Stimulated activated CD4-positive, alpha-beta T cell treated with anti-CD3 and anti-CD28 coated beads, Interleukin-4, amount 100 ng/mL, for 48 hours (primary cell): ENCODE measurements at regions not wholly inside any gene's neighbourhood (a gene's known extent, or its start where the extent isn't known, plus 50 kb on each side); places are given as distances from the start of the nearest gene placed in this dataset.

Experiments used
- DNase-seq, 2 donors: peaks; one replicate each; pipeline ENCODE4 v3.0.0-alpha.2; 2020; ENCODE audit warnings: low read depth in 2 of 2

- DNase-seq: no peak
Measured at GRCh38 chr2:18253686-18254197, 306.7 kb downstream of the RDH14 start.

- DNase-seq: no peak
Measured at GRCh38 chr2:18251486-18251885, 309.0 kb downstream of the RDH14 start.

- DNase-seq: no peak
Measured at GRCh38 chr2:18247282-18248110, 313.0 kb downstream of the RDH14 start.

GRCh38 chr2:18245375-18245774 lies 315.1 kb downstream of the RDH14 start:
- DNase-seq: no peak

- DNase-seq: no peak
Measured at GRCh38 chr2:18244845-18245244, 315.6 kb downstream of the RDH14 start.

GRCh38 chr2:18243816-18244215 lies 316.6 kb downstream of the RDH14 start:
- DNase-seq: no peak

DNA sequence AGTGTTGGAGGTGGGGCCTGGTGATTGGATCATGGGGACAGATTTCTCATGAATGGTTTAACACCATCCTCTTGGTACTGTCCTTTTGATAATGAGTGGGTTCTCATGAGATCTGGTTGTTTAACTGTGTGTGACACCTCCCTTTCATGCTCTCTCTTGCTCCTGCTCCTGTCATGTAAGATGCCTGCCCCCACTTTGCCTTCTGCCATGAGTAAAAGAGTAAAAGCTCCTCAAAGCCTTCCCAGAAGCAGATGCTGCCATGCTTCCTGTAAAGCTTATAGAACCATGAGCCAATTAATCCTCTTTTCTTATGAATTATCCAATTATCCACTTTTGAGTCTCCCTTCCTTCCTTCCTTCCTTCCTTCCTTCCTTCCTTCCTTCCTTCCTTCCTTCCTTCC lies 317.7 kb downstream of the RDH14 start:
- DNase-seq: no peak

DNA sequence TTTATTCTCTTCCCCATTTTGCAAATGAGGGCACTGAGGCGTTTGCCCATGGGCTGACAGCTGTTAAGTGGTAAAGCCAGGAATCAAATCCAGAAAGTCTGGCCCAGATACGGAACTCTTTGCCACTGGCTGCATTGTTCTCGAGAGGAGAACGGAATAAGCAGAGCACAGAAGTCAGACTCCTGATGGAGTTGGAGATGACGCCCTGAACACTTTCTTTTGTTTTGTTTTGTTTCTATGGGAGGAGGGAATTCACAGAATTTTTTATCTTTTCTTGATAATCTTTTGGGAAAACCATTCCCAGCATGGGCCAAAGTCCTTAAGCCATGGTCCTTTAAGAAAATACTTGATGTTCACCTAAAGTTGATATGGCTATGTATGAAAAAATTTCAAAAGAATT lies 322.2 kb downstream of the RDH14 start:
- DNase-seq: no peak

DNA sequence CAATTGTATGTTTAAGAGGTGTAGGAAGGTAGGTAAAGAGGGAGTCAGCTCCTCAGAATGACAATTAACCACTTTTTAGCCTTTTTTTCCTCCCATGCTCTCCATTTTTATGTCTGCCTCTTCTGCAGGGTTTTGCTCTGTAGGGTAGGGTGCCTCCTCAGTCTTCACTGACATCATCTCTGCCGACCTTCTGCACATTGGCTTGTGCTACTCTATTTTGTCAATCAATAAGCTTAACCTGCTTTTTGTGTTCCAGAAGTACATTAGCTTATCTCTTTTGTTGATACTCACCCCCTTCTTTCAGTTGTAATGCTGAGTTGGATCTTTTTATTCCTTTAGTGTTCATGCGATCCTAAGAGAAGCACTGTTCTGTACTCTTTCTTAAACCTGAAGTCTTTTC lies 323.2 kb downstream of the RDH14 start:
- no peak for DNase-seq

DNA sequence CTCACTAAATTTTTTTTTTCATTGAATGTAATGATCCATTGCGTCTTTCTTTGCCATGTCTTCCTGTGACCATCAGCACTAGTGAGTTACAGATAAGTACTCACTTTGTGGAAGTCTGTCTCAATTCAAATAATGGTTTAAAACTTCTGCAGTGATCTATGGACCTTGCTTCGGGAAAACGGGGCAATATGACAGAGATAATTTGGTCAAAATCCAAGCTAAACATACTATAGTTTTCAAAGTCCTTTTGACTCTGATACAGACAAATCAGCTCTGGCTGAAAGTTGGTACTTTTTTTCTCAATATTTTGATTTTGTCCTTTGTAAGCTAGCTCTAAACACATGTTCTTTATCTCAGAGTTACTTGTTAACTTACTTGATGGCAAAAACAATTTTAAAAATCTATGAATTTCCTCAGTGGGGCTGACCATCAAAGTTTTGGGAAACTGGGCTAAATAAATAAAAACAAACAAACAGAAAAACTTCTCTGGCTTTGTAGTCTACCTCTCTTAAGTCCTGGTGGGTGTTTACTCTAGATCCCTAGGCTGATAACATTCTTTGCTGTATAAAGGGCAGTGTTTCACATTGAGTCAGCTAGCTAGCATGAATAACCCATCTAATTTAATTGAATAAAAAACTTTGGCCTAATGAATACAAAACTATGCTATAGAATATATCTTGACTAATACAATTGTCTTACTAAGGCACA lies 327.6 kb downstream of the RDH14 start:
- DNase-seq: no peak

DNA sequence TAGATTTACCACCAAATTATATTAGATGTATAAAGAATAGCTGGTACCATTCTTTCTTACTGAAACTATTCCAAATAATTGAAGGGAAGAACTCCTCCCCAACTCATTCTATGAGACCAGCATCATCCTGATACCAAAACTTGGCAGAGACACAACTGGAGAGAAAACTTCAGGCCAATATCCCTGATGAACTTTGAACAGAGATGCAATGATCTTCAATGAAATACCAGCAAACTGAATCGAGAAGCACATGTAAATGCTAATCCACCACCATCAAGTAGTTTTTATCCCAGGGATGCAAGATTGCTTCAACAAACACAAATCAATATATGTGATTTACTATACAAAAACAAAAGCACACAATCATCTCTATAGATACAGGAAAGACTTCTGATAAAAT lies 329.8 kb downstream of the RDH14 start:
- no peak for DNase-seq

GRCh38 chr2:18219676-18220075 lies 340.8 kb downstream of the RDH14 start:
- no peak for DNase-seq

DNA sequence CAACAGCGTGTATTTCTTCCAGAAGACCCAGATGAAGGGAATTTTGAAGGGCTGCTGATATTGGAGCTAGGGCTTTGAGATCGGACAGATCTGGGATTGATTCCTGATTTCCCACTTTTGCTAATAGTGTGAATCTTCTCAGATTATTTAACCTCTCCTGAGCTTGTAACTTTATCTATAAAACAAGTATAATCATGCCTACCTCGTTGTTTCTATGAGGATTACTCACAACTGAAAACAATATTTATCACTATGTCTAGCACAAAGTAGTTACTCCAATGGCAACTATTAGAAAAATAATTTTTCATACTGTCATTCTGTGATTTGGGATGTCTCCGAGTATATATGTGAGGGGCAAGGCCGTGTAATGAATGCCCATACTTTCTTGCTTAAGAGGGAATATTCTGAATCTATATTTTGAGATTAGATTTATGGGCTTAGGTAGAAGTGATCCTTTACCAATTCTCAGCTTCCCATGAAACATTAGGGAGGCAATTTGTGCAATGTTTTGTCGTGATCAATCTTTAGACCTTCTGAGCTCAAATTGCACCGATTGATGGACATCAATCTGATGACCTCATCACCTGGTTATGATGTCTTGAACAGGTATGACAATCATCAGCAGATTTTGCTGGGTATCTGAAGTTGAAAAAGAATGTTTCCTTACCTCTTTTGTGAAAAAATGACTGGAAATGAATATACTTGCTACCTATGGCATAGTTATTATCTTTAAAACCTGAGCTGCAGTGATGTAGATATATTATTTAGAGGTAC lies 339.9 kb downstream of the KCNS3 start:
- DNase-seq: no peak

DNA sequence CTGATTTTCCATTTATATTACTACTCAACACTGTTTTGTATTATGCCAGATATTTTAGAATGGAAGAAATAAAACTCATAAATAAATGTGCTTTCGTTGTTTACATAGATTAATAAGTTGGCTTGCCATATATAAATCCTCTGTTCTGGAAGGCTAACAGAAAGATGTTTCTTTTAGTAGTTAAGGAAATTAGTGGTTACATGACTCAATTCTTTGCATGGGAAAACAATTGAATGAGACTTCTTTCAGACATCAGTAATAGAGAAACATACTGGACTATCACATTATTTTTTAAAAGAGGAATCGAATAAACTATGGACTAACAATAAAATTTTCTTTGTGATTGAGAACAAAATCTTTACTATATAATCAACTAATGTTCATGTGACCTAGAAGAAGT lies 336.5 kb downstream of the KCNS3 start:
- DNase-seq: no peak

DNA sequence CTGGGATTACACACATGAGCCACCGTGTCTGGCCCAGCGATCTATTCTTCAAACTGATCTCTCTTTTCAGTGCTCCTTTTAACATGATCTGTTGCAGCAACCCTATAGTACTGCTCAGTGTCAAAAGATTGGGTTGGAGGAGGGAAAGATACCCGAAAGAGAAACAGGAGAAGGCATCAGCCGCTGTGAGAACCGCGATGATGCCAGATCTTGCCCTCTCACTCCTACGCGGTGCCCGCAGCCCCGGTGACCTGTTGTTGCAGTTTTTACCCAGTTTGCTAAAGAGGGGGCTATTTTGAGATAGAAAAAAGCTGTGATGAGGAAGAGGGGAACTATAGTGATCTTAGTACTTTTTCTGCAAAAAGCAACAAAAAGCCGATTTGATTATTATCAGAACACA lies 335.5 kb downstream of the KCNS3 start:
- DNase-seq: no peak

- DNase-seq: no peak
Measured at GRCh38 chr2:18209934-18210639, 331.6 kb downstream of the KCNS3 start.

GRCh38 chr2:18208956-18209355 lies 330.5 kb downstream of the KCNS3 start:
- no peak for DNase-seq

- no peak for DNase-seq
Measured at GRCh38 chr2:18200771-18201170, 322.3 kb downstream of the KCNS3 start.

GRCh38 chr2:18198677-18199076 lies 320.2 kb downstream of the KCNS3 start:
- DNase-seq: no peak

DNA sequence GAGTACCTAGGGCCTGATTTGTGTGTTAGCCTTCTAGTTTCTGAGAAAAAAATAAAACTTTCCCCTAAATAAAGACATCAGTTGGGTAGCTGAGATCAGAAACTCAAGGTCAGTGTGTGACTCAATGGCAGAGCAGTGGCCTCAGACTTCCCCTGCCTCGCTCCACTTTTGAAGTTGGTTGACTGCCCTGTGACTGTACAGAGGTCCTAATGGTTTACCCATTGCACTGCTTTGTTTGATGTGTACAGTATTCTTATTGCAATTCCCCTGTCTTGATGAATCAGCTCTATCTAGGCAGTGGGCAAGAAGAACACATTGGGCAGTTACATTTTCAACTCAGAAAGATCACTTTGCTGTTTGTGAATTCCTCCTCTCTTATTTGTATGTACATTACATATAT lies 315.7 kb downstream of the KCNS3 start:
- no peak for DNase-seq

GRCh38 chr2:18186816-18187613 lies 308.5 kb downstream of the KCNS3 start:
- DNase-seq: no peak
